GM12872 (cell line): ENCODE measurements at regions not wholly inside any gene's neighbourhood (a gene's known extent, or its start where the extent isn't known, plus 50 kb on each side); places are given as distances from the start of the nearest gene placed in this dataset.

Experiments used
- CTCF ChIP-seq: IDR thresholded peaks from 3 replicates; pipeline ENCODE4 v1.5.1; 2011; ENCODE audit warnings: low read depth, mild to moderate bottlenecking, low read length, moderate library complexity; ENCODE audit not compliant: insufficient read depth

- no peak for TF ChIP-seq CTCF
These were observed 299.9 kb upstream of the SPAG17 start for GRCh38 chr1:118484893-118485292.

- TF ChIP-seq CTCF, result no peak
These were observed 298.4 kb upstream of the SPAG17 start for GRCh38 chr1:118483245-118484006.

GRCh38 chr1:118481126-118481525 is 296.1 kb upstream of the SPAG17 start:
- TF ChIP-seq CTCF, result no peak

- TF ChIP-seq CTCF, result no peak
These were observed 294.3 kb upstream of the SPAG17 start for GRCh38 chr1:118479351-118479750.

- no peak for TF ChIP-seq CTCF
These were observed 288.8 kb upstream of the SPAG17 start for GRCh38 chr1:118473825-118474224.

GRCh38 chr1:118461154-118461553 is 276.1 kb upstream of the SPAG17 start:
- peak; percentile 58 for TF ChIP-seq CTCF

GRCh38 chr1:118459871-118460270 is 274.8 kb upstream of the SPAG17 start:
- TF ChIP-seq CTCF, result no peak
